Large intestine (tissue), 3 donors: ENCODE measurements at regions not wholly inside any gene's neighbourhood (a gene's known extent, or its start where the extent isn't known, plus 50 kb on each side); places are given as distances from the start of the nearest gene placed in this dataset.

ENCODE experiments used
- DNase-seq, 2 donors: peaks; one replicate each; pipeline versions ENCODE4 v3.0.0 to v3.0.0-alpha.2; 2013
- H3K27ac ChIP-seq: one replicate; pipeline ENCODE4 v1.5.1; 2013; ENCODE audit warnings: low read length
- H3K27me3 ChIP-seq: 2 replicates; pipeline ENCODE4 v1.6.1; 2013; ENCODE audit warnings: low read length; ENCODE audit not compliant: control insufficient read depth, insufficient read depth
- H3K36me3 ChIP-seq: 2 replicates; pipeline ENCODE4 v1.6.1; 2013; ENCODE audit warnings: low read length; ENCODE audit not compliant: control insufficient read depth, insufficient read depth
- H3K4me1 ChIP-seq: one replicate; pipeline ENCODE4 v1.6.1; 2013; ENCODE audit warnings: low read length; ENCODE audit not compliant: control insufficient read depth, insufficient read depth
- H3K4me3 ChIP-seq: one replicate; pipeline ENCODE4 v1.5.1; 2013; ENCODE audit warnings: low read length
- H3K9me3 ChIP-seq: one replicate; pipeline ENCODE4 v1.6.1; 2013; ENCODE audit warnings: mild to moderate bottlenecking, low read depth, low read length, moderate library complexity; ENCODE audit not compliant: control insufficient read depth
- WGBS: methylation state at CpG from one replicate; pipeline ENCODE4 v1.1.5; 2013; ENCODE audit warnings: low lambda C conversion rate; ENCODE audit not compliant: insufficient coverage; 5-methylcytosine and 5-hydroxymethylcytosine counted together

DNA sequence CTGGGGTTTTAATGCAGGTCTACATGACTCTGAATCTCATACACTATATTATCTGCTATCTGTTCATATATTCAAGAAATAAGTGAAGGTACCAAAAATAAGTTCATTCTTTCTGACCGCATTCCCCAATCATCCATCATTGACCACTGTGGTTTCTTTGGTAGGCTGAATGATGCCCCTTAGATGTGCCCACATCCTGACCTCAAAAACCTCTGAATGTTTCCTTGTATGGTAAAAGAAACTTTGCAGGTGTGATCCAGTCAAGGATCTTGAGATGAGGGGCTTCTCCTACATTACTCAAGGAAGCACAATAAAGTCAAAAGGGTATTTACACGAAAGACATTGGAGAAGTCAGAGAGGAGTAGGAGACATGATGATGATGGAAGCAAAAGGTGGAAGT is 60.6 kb upstream of the LRRC8B start:
- WGBS: no CpG with 5 or more reads among the region's 2 CpGs
- H3K4me3 ChIP-seq: no peak overlapping the region

GRCh38 chr1:89465201-89465600 is 59.4 kb upstream of the LRRC8B start:
- no peaks in the 10 kb centered on the region for H3K36me3 ChIP-seq
- no CpG with 5 or more reads among the region's 1 CpG for WGBS
- DNase-seq: no peak
- no peaks in the 10 kb centered on the region for H3K9me3 ChIP-seq
- H3K27ac ChIP-seq: no peak overlapping the region
- no peak overlapping the region for H3K4me3 ChIP-seq
- no peaks in the 10 kb centered on the region for H3K27me3 ChIP-seq
- no peaks in the 10 kb centered on the region for H3K4me1 ChIP-seq

More for the DNA sequence above, 60.6 kb upstream of the LRRC8B start:
- Histone ChIP-seq H3K4me1 (no peaks in the 10 kb centered on the region), H3K9me3 (no peaks in the 10 kb centered on the region), H3K36me3 (no peaks in the 10 kb centered on the region), H3K27ac (no peak overlapping the region), H3K27me3 (no peaks in the 10 kb centered on the region)
- DNase-seq: no peak

GRCh38 chr1:89466307-89466930 is 58.2 kb upstream of the LRRC8B start:
- H3K27ac ChIP-seq: no peak overlapping the region
- no peaks in the 10 kb centered on the region for H3K4me1 ChIP-seq
- no peak for DNase-seq
- no peaks in the 10 kb centered on the region for H3K27me3 ChIP-seq
- H3K4me3 ChIP-seq: no peak overlapping the region
- no CpG with 5 or more reads among the region's 6 CpGs for WGBS
- no peaks in the 10 kb centered on the region for H3K9me3 ChIP-seq
- no peaks in the 10 kb centered on the region for H3K36me3 ChIP-seq

- DNase-seq: no peak
- H3K4me3 ChIP-seq: no peak overlapping the region
- WGBS: 100% methylated on average over 1 of the region's 1 CpG
- H3K27me3 ChIP-seq: no peaks in the 10 kb centered on the region
- no peaks in the 10 kb centered on the region for H3K36me3 ChIP-seq
- H3K27ac ChIP-seq: no peak overlapping the region
- no peaks in the 10 kb centered on the region for H3K9me3 ChIP-seq
- H3K4me1 ChIP-seq: no peaks in the 10 kb centered on the region
Measured at GRCh38 chr1:89472253-89472652, 52.4 kb upstream of the LRRC8B start.

DNA sequence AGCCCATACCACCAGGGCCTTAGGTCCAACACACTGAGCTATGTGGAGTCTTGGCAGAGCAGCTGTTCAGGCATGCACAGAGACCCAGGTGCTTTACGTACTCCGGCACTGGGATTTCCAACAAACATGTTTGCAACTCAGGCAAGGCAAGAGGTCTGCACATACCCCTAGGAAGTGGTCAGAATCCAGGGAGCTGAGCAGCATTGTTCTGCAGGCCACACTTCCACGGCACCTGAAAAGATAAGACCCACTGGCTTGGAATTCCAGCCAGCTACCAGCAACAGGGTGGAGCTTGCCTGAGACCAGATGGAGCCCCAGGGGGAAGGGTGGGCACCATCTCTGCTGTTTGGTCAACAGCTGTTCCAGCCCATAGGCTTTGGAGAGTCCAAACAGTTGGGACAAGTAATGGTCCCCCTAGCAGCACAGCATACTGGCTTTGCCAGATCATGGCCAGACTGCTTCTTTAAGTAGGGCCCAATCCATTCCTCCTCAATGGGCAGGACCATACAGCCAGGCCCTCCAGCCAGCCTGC is 51.7 kb upstream of the LRRC8B start:
- Histone ChIP-seq H3K27ac (no peak overlapping the region), H3K27me3 (no peaks in the 10 kb centered on the region), H3K4me3 (no peak overlapping the region), H3K36me3 (no peaks in the 10 kb centered on the region), H3K9me3 (no peaks in the 10 kb centered on the region), H3K4me1 (no peaks in the 10 kb centered on the region)
- WGBS: no CpG with 5 or more reads among the region's 3 CpGs
- DNase-seq: no peak
